Esophagus mucosa (tissue), 1 donor: ENCODE measurements at regions not wholly inside any gene's neighbourhood (a gene's known extent, or its start where the extent isn't known, plus 50 kb on each side); places are given as distances from the start of the nearest gene placed in this dataset.
A peak's percentile ranks its signal among the peaks of the same experiment; 100 is the strongest.
"Not testable (repeated sequence)": the region's sequence is repeated elsewhere in the genome, so short reads cannot be mapped to it uniquely, and the experiment has no call there.

Experiments
- ATAC-seq: fragments of 200-7000 bp; cut with Tn5 transposase; one replicate; pipeline ENCODE4 v1.9.1; 2020
- donor health status: DM: yes; HTN: yes; CAD: no.

GRCh38 chr15:62413786-62414185 lies 248.7 kb upstream of the C2CD4B start:
- ATAC-seq: no peak

- no peak for ATAC-seq
Observed at GRCh38 chr15:62415498-62415897, 250.4 kb upstream of the C2CD4B start.

- ATAC-seq: no peak
Observed at GRCh38 chr15:62416526-62416925, 251.4 kb upstream of the C2CD4B start.

- ATAC-seq: no peak
Observed at GRCh38 chr15:62417439-62417838, 252.4 kb upstream of the C2CD4B start.

GRCh38 chr15:62418496-62418895 lies 253.4 kb upstream of the C2CD4B start:
- ATAC-seq: not testable (repeated sequence)

GRCh38 chr15:62419192-62419591 lies 254.1 kb upstream of the C2CD4B start:
- no peak for ATAC-seq

- ATAC-seq: not testable (repeated sequence)
Observed at GRCh38 chr15:62420371-62420770, 255.3 kb upstream of the C2CD4B start.

GRCh38 chr15:62421289-62421688 lies 256.2 kb upstream of the C2CD4B start:
- no peak for ATAC-seq

- ATAC-seq: no peak
Observed at GRCh38 chr15:62426387-62426956, 261.4 kb upstream of the C2CD4B start.

- ATAC-seq: no peak
Observed at GRCh38 chr15:62428259-62428658, 263.2 kb upstream of the C2CD4B start.

- ATAC-seq: no peak
Observed at GRCh38 chr15:62428851-62429598, 263.9 kb upstream of the C2CD4B start.

GRCh38 chr15:62430056-62430455 lies 265.0 kb upstream of the C2CD4B start:
- ATAC-seq: no peak

GRCh38 chr15:62430552-62430951 lies 265.5 kb upstream of the C2CD4B start:
- ATAC-seq: no peak

GRCh38 chr15:62431008-62431797 lies 266.1 kb upstream of the C2CD4B start:
- no peak for ATAC-seq

- no peak for ATAC-seq
Observed at GRCh38 chr15:62431817-62432216, 266.7 kb upstream of the C2CD4B start.

GRCh38 chr15:62432702-62433398 lies 267.8 kb upstream of the C2CD4B start:
- ATAC-seq: no peak

- ATAC-seq: no peak
Observed at GRCh38 chr15:62436235-62436634, 271.1 kb upstream of the C2CD4B start.

- no peak for ATAC-seq
Observed at GRCh38 chr15:62437753-62438152, 272.7 kb upstream of the C2CD4B start.

GRCh38 chr15:62439543-62440016 lies 274.5 kb upstream of the C2CD4B start:
- ATAC-seq: no peak

- ATAC-seq: no peak
Observed at GRCh38 chr15:62440362-62441105, 275.4 kb upstream of the C2CD4B start.

- peak; percentile 92 for ATAC-seq
Observed at GRCh38 chr15:62444104-62445022, 279.3 kb upstream of the C2CD4B start.
